ENCODE measurements at regions not wholly inside any gene's neighbourhood (a gene's known extent, or its start where the extent isn't known, plus 50 kb on each side); places are given as distances from the start of the nearest gene placed in this dataset.

GRCh38 chr4:10944321-10944720, 259.8 kb upstream of the CLNK start:
- TF ChIP-seq CTCF (IDR thresholded peaks at IDR 0.05) (no peak), POLR2A (IDR thresholded peaks at IDR 0.05) (no peak)

Measured in upper lobe of left lung (tissue), 4 donors.